Activated CD4-positive, alpha-beta T cell treated with anti-CD3 and anti-CD28 coated beads, Interleukin-2, Interleukin-6, amounts not matched to agents 100 ng/mL and 50 ng/mL, durations not matched to agents 16 hours and 8 hours (primary cell): ENCODE measurements at regions not wholly inside any gene's neighbourhood (a gene's known extent, or its start where the extent isn't known, plus 50 kb on each side); places are given as distances from the start of the nearest gene placed in this dataset.

Experiments used
- DNase-seq: peaks from one replicate; pipeline ENCODE4 v3.0.0-alpha.2; 2020

GRCh38 chr11:95545116-95545875, 244.3 kb downstream of the FAM76B start:
- DNase-seq = no peak

GRCh38 chr11:95544095-95544856, 245.3 kb downstream of the FAM76B start:
- peak; percentile 15 for DNase-seq

- no peak for DNase-seq
These were observed 246.6 kb downstream of the FAM76B start for GRCh38 chr11:95542868-95543551.

GRCh38 chr11:95541715-95542114, 247.9 kb downstream of the FAM76B start:
- DNase-seq = no peak

GRCh38 chr11:95536047-95536690, 253.4 kb downstream of the FAM76B start:
- DNase-seq = no peak

- DNase-seq = no peak
These were observed 254.8 kb downstream of the FAM76B start for GRCh38 chr11:95534809-95535208.

- DNase-seq = no peak
These were observed 255.4 kb downstream of the FAM76B start for GRCh38 chr11:95534226-95534625.

GRCh38 chr11:95531116-95531515, 258.5 kb downstream of the FAM76B start:
- DNase-seq = no peak

GRCh38 chr11:95524314-95525036, 265.1 kb downstream of the FAM76B start:
- no peak for DNase-seq

- no peak for DNase-seq
These were observed 266.7 kb downstream of the FAM76B start for GRCh38 chr11:95522874-95523273.

GRCh38 chr11:95521862-95522261, 267.7 kb downstream of the FAM76B start:
- DNase-seq = no peak

- DNase-seq = no peak
These were observed 268.4 kb downstream of the FAM76B start for GRCh38 chr11:95521133-95521542.

GRCh38 chr11:95520369-95521132, 269.0 kb downstream of the FAM76B start:
- DNase-seq = no peak

GRCh38 chr11:95519912-95520311, 269.7 kb downstream of the FAM76B start:
- DNase-seq = no peak

GRCh38 chr11:95517453-95517852, 272.1 kb downstream of the FAM76B start:
- DNase-seq = no peak

GRCh38 chr11:95516786-95517185, 272.8 kb downstream of the FAM76B start:
- no peak for DNase-seq

GRCh38 chr11:95516175-95516574, 273.4 kb downstream of the FAM76B start:
- DNase-seq = no peak

GRCh38 chr11:95515371-95515770, 274.2 kb downstream of the FAM76B start:
- no peak for DNase-seq

GRCh38 chr11:95514416-95515110, 275.0 kb downstream of the FAM76B start:
- no peak for DNase-seq

- no peak for DNase-seq
These were observed 276.9 kb downstream of the FAM76B start for GRCh38 chr11:95512682-95513081.

GRCh38 chr11:95512177-95512576, 277.4 kb downstream of the FAM76B start:
- no peak for DNase-seq
